ENCODE measurements at regions not wholly inside any gene's neighbourhood (a gene's known extent, or its start where the extent isn't known, plus 50 kb on each side); places are given as distances from the start of the nearest gene placed in this dataset.

GRCh38 chr2:105496271-105496670, 97.4 kb upstream of the FHL2 start:
- no peak for TF ChIP-seq CTCF (conservative IDR thresholded peaks at IDR 0.05; ENCODE audit: low read length)
- TF ChIP-seq EZH2phosphoT487 (IDR thresholded peaks at IDR 0.05; ENCODE audit: borderline replicate concordance) = no peak
